Panc1 (cell line): ENCODE measurements at regions not wholly inside any gene's neighbourhood (a gene's known extent, or its start where the extent isn't known, plus 50 kb on each side); places are given as distances from the start of the nearest gene placed in this dataset.

Experiments used
- POLR2AphosphoS5 ChIP-seq: IDR thresholded peaks from 2 replicates; pipeline ENCODE4 v1.6.1; 2012; ENCODE audit warnings: mild to moderate bottlenecking, low read depth, low read length, moderate library complexity
- SIN3A ChIP-seq: IDR thresholded peaks from 2 replicates; pipeline ENCODE4 v1.6.1; 2012; ENCODE audit warnings: low read depth, mild to moderate bottlenecking, low read length, moderate library complexity, borderline replicate concordance; ENCODE audit not compliant: insufficient read depth
- TF ChIP-seq, protein P1 (sequence below): fragments of 450-650 bp; IDR thresholded peaks from 2 replicates; pipeline ENCODE4 v1.5.1; 2017; ENCODE audit warnings: mild to moderate bottlenecking
- TF ChIP-seq, protein P2 (sequence below), 2 experiments: IDR thresholded peaks; 2 replicates each; pipeline ENCODE4 v1.6.1; 2011 to 2012; ENCODE audit warnings: low read depth in 2 of 2, control low read depth in 1 of 2, low read length in 1 of 2, mild to moderate bottlenecking in 1 of 2, moderate library complexity in 1 of 2; ENCODE audit not compliant: insufficient read depth in 1 of 2

DNA sequence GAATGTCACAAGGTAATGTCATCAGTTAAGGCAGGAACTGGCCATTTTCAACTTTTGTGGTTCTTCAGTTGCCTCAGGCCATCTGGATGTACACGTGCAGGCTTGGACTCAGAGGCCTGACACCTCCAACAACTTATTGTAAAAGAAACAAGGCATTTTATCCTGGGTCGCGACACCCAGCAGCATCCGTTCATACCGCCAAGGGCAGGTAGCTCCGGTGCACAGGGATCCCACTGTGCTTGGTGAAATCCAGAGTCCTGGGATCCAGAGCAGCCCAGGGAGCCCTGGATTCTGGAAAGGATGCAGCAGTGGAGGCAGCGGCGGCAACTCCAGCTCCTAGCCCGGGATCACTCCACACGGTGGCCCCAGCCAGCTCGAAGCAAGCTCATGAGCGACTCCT lies 380.9 kb upstream of the STXBP6 start:
- TF ChIP-seq, protein P1, sequence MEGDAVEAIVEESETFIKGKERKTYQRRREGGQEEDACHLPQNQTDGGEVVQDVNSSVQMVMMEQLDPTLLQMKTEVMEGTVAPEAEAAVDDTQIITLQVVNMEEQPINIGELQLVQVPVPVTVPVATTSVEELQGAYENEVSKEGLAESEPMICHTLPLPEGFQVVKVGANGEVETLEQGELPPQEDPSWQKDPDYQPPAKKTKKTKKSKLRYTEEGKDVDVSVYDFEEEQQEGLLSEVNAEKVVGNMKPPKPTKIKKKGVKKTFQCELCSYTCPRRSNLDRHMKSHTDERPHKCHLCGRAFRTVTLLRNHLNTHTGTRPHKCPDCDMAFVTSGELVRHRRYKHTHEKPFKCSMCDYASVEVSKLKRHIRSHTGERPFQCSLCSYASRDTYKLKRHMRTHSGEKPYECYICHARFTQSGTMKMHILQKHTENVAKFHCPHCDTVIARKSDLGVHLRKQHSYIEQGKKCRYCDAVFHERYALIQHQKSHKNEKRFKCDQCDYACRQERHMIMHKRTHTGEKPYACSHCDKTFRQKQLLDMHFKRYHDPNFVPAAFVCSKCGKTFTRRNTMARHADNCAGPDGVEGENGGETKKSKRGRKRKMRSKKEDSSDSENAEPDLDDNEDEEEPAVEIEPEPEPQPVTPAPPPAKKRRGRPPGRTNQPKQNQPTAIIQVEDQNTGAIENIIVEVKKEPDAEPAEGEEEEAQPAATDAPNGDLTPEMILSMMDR: no peak
- TF ChIP-seq, protein P2, sequence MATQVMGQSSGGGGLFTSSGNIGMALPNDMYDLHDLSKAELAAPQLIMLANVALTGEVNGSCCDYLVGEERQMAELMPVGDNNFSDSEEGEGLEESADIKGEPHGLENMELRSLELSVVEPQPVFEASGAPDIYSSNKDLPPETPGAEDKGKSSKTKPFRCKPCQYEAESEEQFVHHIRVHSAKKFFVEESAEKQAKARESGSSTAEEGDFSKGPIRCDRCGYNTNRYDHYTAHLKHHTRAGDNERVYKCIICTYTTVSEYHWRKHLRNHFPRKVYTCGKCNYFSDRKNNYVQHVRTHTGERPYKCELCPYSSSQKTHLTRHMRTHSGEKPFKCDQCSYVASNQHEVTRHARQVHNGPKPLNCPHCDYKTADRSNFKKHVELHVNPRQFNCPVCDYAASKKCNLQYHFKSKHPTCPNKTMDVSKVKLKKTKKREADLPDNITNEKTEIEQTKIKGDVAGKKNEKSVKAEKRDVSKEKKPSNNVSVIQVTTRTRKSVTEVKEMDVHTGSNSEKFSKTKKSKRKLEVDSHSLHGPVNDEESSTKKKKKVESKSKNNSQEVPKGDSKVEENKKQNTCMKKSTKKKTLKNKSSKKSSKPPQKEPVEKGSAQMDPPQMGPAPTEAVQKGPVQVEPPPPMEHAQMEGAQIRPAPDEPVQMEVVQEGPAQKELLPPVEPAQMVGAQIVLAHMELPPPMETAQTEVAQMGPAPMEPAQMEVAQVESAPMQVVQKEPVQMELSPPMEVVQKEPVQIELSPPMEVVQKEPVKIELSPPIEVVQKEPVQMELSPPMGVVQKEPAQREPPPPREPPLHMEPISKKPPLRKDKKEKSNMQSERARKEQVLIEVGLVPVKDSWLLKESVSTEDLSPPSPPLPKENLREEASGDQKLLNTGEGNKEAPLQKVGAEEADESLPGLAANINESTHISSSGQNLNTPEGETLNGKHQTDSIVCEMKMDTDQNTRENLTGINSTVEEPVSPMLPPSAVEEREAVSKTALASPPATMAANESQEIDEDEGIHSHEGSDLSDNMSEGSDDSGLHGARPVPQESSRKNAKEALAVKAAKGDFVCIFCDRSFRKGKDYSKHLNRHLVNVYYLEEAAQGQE (IDR thresholded peaks at IDR 0.05; ENCODE audit: insufficient read depth in 1 of 2, low read depth in 2 of 2, low read length in 1 of 2): no peak
- TF ChIP-seq POLR2AphosphoS5: no peak
- TF ChIP-seq SIN3A: no peak
